Mesenchymal stem cell (in vitro differentiated cells and primary cell): ENCODE measurements at regions not wholly inside any gene's neighbourhood (a gene's known extent, or its start where the extent isn't known, plus 50 kb on each side); places are given as distances from the start of the nearest gene placed in this dataset.

ENCODE experiments used
- DNase-seq: peaks from one replicate; pipeline ENCODE4 v3.0.0-alpha.2; 2013
- H2AFZ ChIP-seq: one replicate; pipeline ENCODE4 v1.6.1; 2013; ENCODE audit warnings: low read depth, mild to moderate bottlenecking, control low read depth, inconsistent platforms, low read length, moderate library complexity
- H2AK5ac ChIP-seq: 2 replicates; pipeline ENCODE4 v1.6.1; 2013; ENCODE audit warnings: low read length, moderate library complexity, mild to moderate bottlenecking, inconsistent platforms; ENCODE audit not compliant: severe bottlenecking
- H2BK120ac ChIP-seq: one replicate; pipeline ENCODE4 v1.6.1; 2013; ENCODE audit warnings: low read depth, mild to moderate bottlenecking, inconsistent platforms, low read length, moderate library complexity
- H2BK12ac ChIP-seq, 2 experiments: one replicate each; pipeline ENCODE4 v1.6.1; 2013; ENCODE audit warnings: inconsistent platforms in 2 of 2, low read length in 2 of 2, mild to moderate bottlenecking in 2 of 2, moderate library complexity in 2 of 2, control low read depth in 1 of 2
- H2BK15ac ChIP-seq: one replicate; pipeline ENCODE4 v1.6.1; 2013; ENCODE audit warnings: mild to moderate bottlenecking, low read depth, inconsistent platforms; ENCODE audit not compliant: poor library complexity, severe bottlenecking
- H2BK5ac ChIP-seq: 2 replicates; pipeline ENCODE4 v1.6.1; 2013; ENCODE audit warnings: low read depth, mild to moderate bottlenecking, low read length, control low read depth, inconsistent platforms; ENCODE audit not compliant: poor library complexity, severe bottlenecking
- H3K14ac ChIP-seq, 2 experiments: one replicate each; pipeline ENCODE4 v1.6.1; 2013; ENCODE audit warnings: inconsistent platforms in 2 of 2, low read length in 2 of 2, control low read depth in 1 of 2, mild to moderate bottlenecking in 1 of 2, moderate library complexity in 1 of 2
- H3K18ac ChIP-seq, 2 experiments: one replicate each; pipeline ENCODE4 v1.6.1; 2013; ENCODE audit warnings: inconsistent platforms in 2 of 2, low read length in 2 of 2, control low read depth in 1 of 2, low read depth in 1 of 2, mild to moderate bottlenecking in 1 of 2
- H3K23ac ChIP-seq, 2 experiments: one replicate each; pipeline ENCODE4 v1.6.1; 2013; ENCODE audit warnings: inconsistent platforms in 2 of 2, low read length in 2 of 2, mild to moderate bottlenecking in 2 of 2, moderate library complexity in 2 of 2, control low read depth in 1 of 2
- H3K27ac ChIP-seq: 2 replicates; pipeline ENCODE4 v1.5.1; 2013; ENCODE audit warnings: mild to moderate bottlenecking, moderate library complexity, low read length, control low read depth, inconsistent platforms; ENCODE audit not compliant: poor library complexity, severe bottlenecking
- H3K27me3 ChIP-seq, 2 experiments: 2 replicates each; pipeline versions ENCODE4 v1.6.1 to v1.7.0; 2013; ENCODE audit warnings: low read length in 2 of 2, mild to moderate bottlenecking in 2 of 2, moderate library complexity in 2 of 2, control low read depth in 1 of 2, inconsistent platforms in 1 of 2; ENCODE audit not compliant: control insufficient read depth in 1 of 2, insufficient read depth in 1 of 2
- H3K36me3 ChIP-seq, 2 experiments: 2 replicates each; pipeline versions ENCODE4 v1.6.1 to v1.7.0; 2013; ENCODE audit warnings: low read length in 2 of 2, control low read depth in 1 of 2, inconsistent platforms in 1 of 2, low read depth in 1 of 2, mild to moderate bottlenecking in 1 of 2; ENCODE audit not compliant: insufficient read depth in 2 of 2, control insufficient read depth in 1 of 2
- H3K4ac ChIP-seq, 2 experiments: one replicate each; pipeline ENCODE4 v1.6.1; 2013; ENCODE audit warnings: inconsistent platforms in 2 of 2, low read length in 2 of 2, mild to moderate bottlenecking in 2 of 2, moderate library complexity in 2 of 2, control low read depth in 1 of 2, low read depth in 1 of 2
- H3K4me1 ChIP-seq: 2 replicates; pipeline ENCODE4 v1.6.1; 2013; ENCODE audit warnings: low read depth, low read length, control low read depth; ENCODE audit not compliant: control insufficient read depth, insufficient read depth
- H3K4me2 ChIP-seq: 2 replicates; pipeline ENCODE4 v1.6.1; 2013; ENCODE audit warnings: low read length, mild to moderate bottlenecking, inconsistent platforms; ENCODE audit not compliant: poor library complexity, severe bottlenecking
- H3K4me3 ChIP-seq, 2 experiments: 2 replicates each; pipeline versions ENCODE4 v1.5.1 to v1.7.0; 2013; ENCODE audit warnings: low read length in 2 of 2, mild to moderate bottlenecking in 2 of 2, control low read depth in 1 of 2, low read depth in 1 of 2; ENCODE audit not compliant: insufficient read depth in 1 of 2
- H3K79me1 ChIP-seq: replicated peaks from 2 replicates; pipeline ENCODE4 v1.6.1; 2013; ENCODE audit warnings: mild to moderate bottlenecking, control low read depth, low read length, inconsistent platforms; ENCODE audit not compliant: poor library complexity, severe bottlenecking
- H3K9ac ChIP-seq: 2 replicates; pipeline ENCODE4 v1.7.0; 2013; ENCODE audit warnings: mild to moderate bottlenecking, low read length, moderate library complexity
- H3K9me3 ChIP-seq: 2 replicates; pipeline ENCODE4 v1.7.0; 2013; ENCODE audit warnings: mild to moderate bottlenecking, low read length; ENCODE audit not compliant: control insufficient read depth
- H4K8ac ChIP-seq: one replicate; pipeline ENCODE4 v1.6.1; 2013; ENCODE audit warnings: inconsistent platforms, mild to moderate bottlenecking, low read length, moderate library complexity
- H4K91ac ChIP-seq: one replicate; pipeline ENCODE4 v1.6.1; 2013; ENCODE audit warnings: mild to moderate bottlenecking, low read length, inconsistent platforms
- WGBS: methylation state at CpG from one replicate; pipeline ENCODE4 v1.1.7; 2013; ENCODE audit warnings: mixed read lengths; 5-methylcytosine and 5-hydroxymethylcytosine counted together

DNA sequence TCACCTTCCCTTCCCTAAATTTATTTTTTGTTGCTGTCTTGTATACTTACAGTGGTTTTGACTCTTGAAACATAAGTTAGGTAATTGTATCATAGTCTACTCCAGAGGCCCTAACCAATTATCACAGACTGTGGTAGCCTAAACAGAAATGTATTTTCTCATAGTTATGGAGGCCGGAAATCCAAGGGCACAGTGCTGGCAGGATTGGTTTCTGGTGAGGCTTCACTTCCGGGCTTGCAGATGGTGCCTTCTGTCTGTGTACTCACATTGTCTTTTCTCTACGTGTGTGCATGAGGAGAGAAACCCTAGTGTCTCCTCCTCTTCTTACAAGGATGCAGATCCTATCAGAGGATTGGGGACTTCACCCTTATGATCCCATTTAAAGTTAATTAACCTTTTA, 290.2 kb upstream of the KCNMB2 start:
- no peaks in the 10 kb centered on the region for H3K4me1 ChIP-seq
- 96% methylated on average over 2 of the region's 3 CpGs for WGBS

DNA sequence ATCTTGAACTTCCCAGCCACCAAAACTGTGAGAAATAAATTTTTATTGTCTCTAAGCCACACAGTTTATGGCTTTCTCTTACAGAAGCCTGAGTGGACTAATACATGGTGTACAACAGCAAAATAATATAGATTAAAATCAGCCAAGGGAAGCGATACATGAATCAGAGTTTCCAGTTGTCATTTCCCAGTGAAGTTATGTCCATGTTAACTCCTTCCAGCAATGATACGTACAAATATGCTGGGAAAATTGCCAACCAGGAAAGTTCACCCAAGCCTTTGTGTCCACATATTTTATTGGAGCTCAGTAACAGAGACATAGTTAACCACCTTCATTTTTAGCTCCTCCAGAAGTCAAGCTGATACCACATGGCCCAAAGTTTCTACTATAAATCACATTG, 280.9 kb upstream of the KCNMB2 start:
- Histone ChIP-seq H2BK12ac (no peak overlapping the region), H2AFZ (no peak overlapping the region), H3K18ac (no peak overlapping the region), H3K36me3 (no peaks in the 10 kb centered on the region), H2AK5ac (no peak overlapping the region), H3K23ac (no peak overlapping the region), H3K4me3 (no peak overlapping the region), H4K8ac (no peak overlapping the region), H3K4me1 (no peaks in the 10 kb centered on the region), H3K9me3 (peaks cover 13% of the 10 kb centered on the region), H3K14ac (no peak overlapping the region), H2BK15ac (no peak overlapping the region), H3K79me1 (no peaks in the 10 kb centered on the region), H4K91ac (no peak overlapping the region), H3K4ac (no peak overlapping the region), H3K4me2 (no peak overlapping the region), H3K27me3 (no peaks in the 10 kb centered on the region), H3K9ac (no peak overlapping the region), H3K27ac (no peak overlapping the region), H2BK120ac (no peak overlapping the region), H2BK5ac (no peak overlapping the region)
- DNase-seq, result peak; percentile 36
- WGBS, result 72% methylated on average over 2 of the region's 2 CpGs

More for the DNA sequence above, 290.2 kb upstream of the KCNMB2 start:
- H3K23ac ChIP-seq, result no peak overlapping the region
- H2BK15ac ChIP-seq, result no peak overlapping the region
- H2BK12ac ChIP-seq, result peak overlapping the region in 1 of 2 experiments; percentile 82
- H3K36me3 ChIP-seq, result no peaks in the 10 kb centered on the region
- no peak overlapping the region for H3K9ac ChIP-seq
- DNase-seq, result no peak
- no peaks in the 10 kb centered on the region for H3K27me3 ChIP-seq
- no peak overlapping the region for H2BK120ac ChIP-seq
- no peak overlapping the region for H2BK5ac ChIP-seq
- H3K4ac ChIP-seq, result peak overlapping the region in 1 of 2 experiments; percentile 0
- no peak overlapping the region for H3K14ac ChIP-seq
- no peak overlapping the region for H4K91ac ChIP-seq
- H3K18ac ChIP-seq, result peak overlapping the region in 1 of 2 experiments; percentile 67
- H3K27ac ChIP-seq, result no peak overlapping the region
- H4K8ac ChIP-seq, result no peak overlapping the region
- no peaks in the 10 kb centered on the region for H3K79me1 ChIP-seq
- no peak overlapping the region for H3K4me2 ChIP-seq
- H2AFZ ChIP-seq, result no peak overlapping the region
- H3K4me3 ChIP-seq, result no peak overlapping the region
- peaks cover 15% of the 10 kb centered on the region for H3K9me3 ChIP-seq
- H2AK5ac ChIP-seq, result no peak overlapping the region

DNA sequence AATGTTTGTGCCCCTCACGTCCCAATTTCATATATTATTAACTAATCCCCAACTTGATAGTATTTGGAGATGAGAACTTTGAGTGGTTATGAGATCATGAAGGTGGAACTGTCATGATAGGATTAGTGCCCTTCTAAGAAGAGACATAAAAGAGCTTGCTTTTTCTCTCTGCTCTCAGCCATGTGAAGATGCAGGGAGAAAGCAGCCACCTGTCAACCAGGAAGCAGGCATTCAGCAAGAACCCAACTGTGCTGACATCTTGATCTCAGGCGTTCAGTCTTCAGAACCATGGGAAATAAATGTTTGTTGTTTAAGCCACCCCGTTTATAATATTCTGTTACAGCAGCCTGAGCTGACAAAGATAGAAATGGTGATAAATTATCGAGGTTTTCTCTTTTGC, 278.7 kb upstream of the KCNMB2 start:
- no peak overlapping the region for H4K91ac ChIP-seq
- 88% methylated on average over 3 of the region's 4 CpGs for WGBS
- H3K36me3 ChIP-seq, result no peaks in the 10 kb centered on the region
- no peak overlapping the region for H3K18ac ChIP-seq
- H3K4me1 ChIP-seq, result no peaks in the 10 kb centered on the region
- peaks cover 5% of the 10 kb centered on the region for H3K9me3 ChIP-seq
- H3K4ac ChIP-seq, result no peak overlapping the region
- H2AK5ac ChIP-seq, result no peak overlapping the region
- no peaks in the 10 kb centered on the region for H3K79me1 ChIP-seq
- no peak overlapping the region for H3K4me2 ChIP-seq
- no peak overlapping the region for H3K9ac ChIP-seq
- no peak overlapping the region for H2BK12ac ChIP-seq
- no peak overlapping the region for H3K27ac ChIP-seq
- H3K27me3 ChIP-seq, result no peaks in the 10 kb centered on the region
- H4K8ac ChIP-seq, result no peak overlapping the region
- no peak overlapping the region for H3K14ac ChIP-seq
- no peak overlapping the region for H2BK15ac ChIP-seq
- H2BK120ac ChIP-seq, result no peak overlapping the region
- no peak overlapping the region for H3K23ac ChIP-seq
- no peak overlapping the region for H2AFZ ChIP-seq
- no peak overlapping the region for H3K4me3 ChIP-seq
- H2BK5ac ChIP-seq, result no peak overlapping the region
- no peak for DNase-seq

DNA sequence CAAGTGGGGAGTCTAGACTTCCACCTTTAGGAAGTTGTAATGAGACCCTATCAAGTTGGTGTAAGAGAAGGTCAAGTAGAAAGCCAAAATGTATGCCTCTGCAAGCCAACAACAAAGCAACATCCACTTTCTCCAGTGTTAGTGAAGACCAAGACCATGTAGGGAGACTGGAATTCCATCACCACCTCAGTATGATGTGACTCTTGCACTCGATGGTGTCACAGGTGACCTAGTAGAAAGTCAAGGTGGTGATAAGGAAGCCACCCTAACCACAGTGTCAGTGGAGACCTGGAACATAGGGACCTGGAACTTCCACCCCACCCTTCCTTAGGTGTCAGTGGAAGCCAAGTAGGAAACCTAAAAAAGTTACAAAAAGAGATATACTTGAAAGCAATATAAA, 278.1 kb upstream of the KCNMB2 start:
- no peaks in the 10 kb centered on the region for H3K27me3 ChIP-seq
- H3K4me2 ChIP-seq, result no peak overlapping the region
- no peak overlapping the region for H2BK5ac ChIP-seq
- 86% methylated on average over 1 of the region's 1 CpG for WGBS
- no peak overlapping the region for H3K4ac ChIP-seq
- no peak overlapping the region for H2AFZ ChIP-seq
- no peak overlapping the region for H3K27ac ChIP-seq
- H2BK15ac ChIP-seq, result no peak overlapping the region
- no peak overlapping the region for H3K23ac ChIP-seq
- H3K9ac ChIP-seq, result no peak overlapping the region
- no peak for DNase-seq
- H3K4me3 ChIP-seq, result no peak overlapping the region
- H4K91ac ChIP-seq, result no peak overlapping the region
- no peaks in the 10 kb centered on the region for H3K36me3 ChIP-seq
- peaks cover 5% of the 10 kb centered on the region for H3K9me3 ChIP-seq
- no peaks in the 10 kb centered on the region for H3K4me1 ChIP-seq
- H2BK12ac ChIP-seq, result no peak overlapping the region
- no peak overlapping the region for H3K18ac ChIP-seq
- H3K14ac ChIP-seq, result no peak overlapping the region
- H3K79me1 ChIP-seq, result no peaks in the 10 kb centered on the region
- no peak overlapping the region for H2BK120ac ChIP-seq
- H4K8ac ChIP-seq, result no peak overlapping the region
- H2AK5ac ChIP-seq, result no peak overlapping the region
